ENCODE measurements at regions not wholly inside any gene's neighbourhood (a gene's known extent, or its start where the extent isn't known, plus 50 kb on each side); places are given as distances from the start of the nearest gene placed in this dataset.

GRCh38 chr10:109696981-109697775 lies 226.1 kb downstream of the XPNPEP1 start:
- H3K27me3 Mint-ChIP-seq (ENCODE audit: insufficient read depth, unreplicated experiment), result no peaks in the 10 kb centered on the region
- no peak overlapping the region for H3K27ac Mint-ChIP-seq (ENCODE audit: low read depth, unreplicated experiment)
- ChIA-PET POLR2A (no interaction called here), CTCF (interaction anchor here (0.6 to 0.7 kb wide), 2 partner anchors 423 to 734 kb away, joined by 3 to 4 read pairs; no protein-coding TSS in a partner anchor)
- H3K9me3 Mint-ChIP-seq (ENCODE audit: unreplicated experiment), result no peaks in the 10 kb centered on the region
- no peaks in the 10 kb centered on the region for H3K4me1 Mint-ChIP-seq (ENCODE audit: insufficient read depth, unreplicated experiment)
- no peak for DNase-seq (ENCODE audit: unreplicated experiment)
- H3K4me3 Mint-ChIP-seq (ENCODE audit: unreplicated experiment), result no peak overlapping the region
- intact Hi-C loops (cut with micrococcal nuclease), result no loop called here
- H3K36me3 Mint-ChIP-seq (ENCODE audit: insufficient read depth, unreplicated experiment), result no peaks in the 10 kb centered on the region
- TF ChIP-seq CTCF (IDR thresholded peaks at IDR 0.05; ENCODE audit: unreplicated experiment), result no peak
- no TSS peak for BruUV-seq (replicated peaks)

- no peak for DNase-seq (ENCODE audit: unreplicated experiment)
- Mint-ChIP-seq H3K9me3 (ENCODE audit: unreplicated experiment) (no peaks in the 10 kb centered on the region), H3K27ac (ENCODE audit: low read depth, unreplicated experiment) (no peak overlapping the region), H3K4me1 (ENCODE audit: insufficient read depth, unreplicated experiment) (no peaks in the 10 kb centered on the region), H3K27me3 (ENCODE audit: insufficient read depth, unreplicated experiment) (no peaks in the 10 kb centered on the region), H3K36me3 (ENCODE audit: insufficient read depth, unreplicated experiment) (no peaks in the 10 kb centered on the region), H3K4me3 (ENCODE audit: unreplicated experiment) (no peak overlapping the region)
- POLR2A ChIA-PET, result no interaction called here
- no peak for TF ChIP-seq CTCF (IDR thresholded peaks at IDR 0.05; ENCODE audit: unreplicated experiment)
- intact Hi-C loops (cut with micrococcal nuclease), result no loop called here
- BruUV-seq (replicated peaks), result no TSS peak
- CTCF ChIA-PET, result no interaction called here
Observed at GRCh38 chr10:109696462-109696861, 226.8 kb downstream of the XPNPEP1 start.

GRCh38 chr10:109695988-109696387 lies 227.3 kb downstream of the XPNPEP1 start:
- no peaks in the 10 kb centered on the region for H3K36me3 Mint-ChIP-seq (ENCODE audit: insufficient read depth, unreplicated experiment)
- TF ChIP-seq CTCF (IDR thresholded peaks at IDR 0.05; ENCODE audit: unreplicated experiment), result no peak
- DNase-seq (ENCODE audit: unreplicated experiment), result no peak
- no peaks in the 10 kb centered on the region for H3K27me3 Mint-ChIP-seq (ENCODE audit: insufficient read depth, unreplicated experiment)
- no peak overlapping the region for H3K4me3 Mint-ChIP-seq (ENCODE audit: unreplicated experiment)
- ChIA-PET CTCF (no interaction called here), POLR2A (no interaction called here)
- no peak overlapping the region for H3K27ac Mint-ChIP-seq (ENCODE audit: low read depth, unreplicated experiment)
- intact Hi-C loops (cut with micrococcal nuclease), result no loop called here
- H3K4me1 Mint-ChIP-seq (ENCODE audit: insufficient read depth, unreplicated experiment), result no peaks in the 10 kb centered on the region
- BruUV-seq (replicated peaks), result no TSS peak
- H3K9me3 Mint-ChIP-seq (ENCODE audit: unreplicated experiment), result no peaks in the 10 kb centered on the region

GRCh38 chr10:109689785-109690184 lies 233.5 kb downstream of the XPNPEP1 start:
- no peak for DNase-seq (ENCODE audit: unreplicated experiment)
- TF ChIP-seq CTCF (IDR thresholded peaks at IDR 0.05; ENCODE audit: unreplicated experiment), result no peak
- Mint-ChIP-seq H3K27ac (ENCODE audit: low read depth, unreplicated experiment) (no peak overlapping the region), H3K27me3 (ENCODE audit: insufficient read depth, unreplicated experiment) (no peaks in the 10 kb centered on the region), H3K9me3 (ENCODE audit: unreplicated experiment) (no peaks in the 10 kb centered on the region), H3K36me3 (ENCODE audit: insufficient read depth, unreplicated experiment) (no peaks in the 10 kb centered on the region), H3K4me1 (ENCODE audit: insufficient read depth, unreplicated experiment) (no peaks in the 10 kb centered on the region), H3K4me3 (ENCODE audit: unreplicated experiment) (no peak overlapping the region)
- ChIA-PET POLR2A (no interaction called here), CTCF (interaction anchor here (0.6 kb wide), 1 partner anchor 92 kb away, joined by 3 read pairs; no protein-coding TSS in a partner anchor)
- BruUV-seq (replicated peaks), result no TSS peak
- intact Hi-C loops (cut with micrococcal nuclease), result no loop called here

Data from MCF 10A (cell line).